ENCODE measurements at regions not wholly inside any gene's neighbourhood (a gene's known extent, or its start where the extent isn't known, plus 50 kb on each side); places are given as distances from the start of the nearest gene placed in this dataset.

DNA sequence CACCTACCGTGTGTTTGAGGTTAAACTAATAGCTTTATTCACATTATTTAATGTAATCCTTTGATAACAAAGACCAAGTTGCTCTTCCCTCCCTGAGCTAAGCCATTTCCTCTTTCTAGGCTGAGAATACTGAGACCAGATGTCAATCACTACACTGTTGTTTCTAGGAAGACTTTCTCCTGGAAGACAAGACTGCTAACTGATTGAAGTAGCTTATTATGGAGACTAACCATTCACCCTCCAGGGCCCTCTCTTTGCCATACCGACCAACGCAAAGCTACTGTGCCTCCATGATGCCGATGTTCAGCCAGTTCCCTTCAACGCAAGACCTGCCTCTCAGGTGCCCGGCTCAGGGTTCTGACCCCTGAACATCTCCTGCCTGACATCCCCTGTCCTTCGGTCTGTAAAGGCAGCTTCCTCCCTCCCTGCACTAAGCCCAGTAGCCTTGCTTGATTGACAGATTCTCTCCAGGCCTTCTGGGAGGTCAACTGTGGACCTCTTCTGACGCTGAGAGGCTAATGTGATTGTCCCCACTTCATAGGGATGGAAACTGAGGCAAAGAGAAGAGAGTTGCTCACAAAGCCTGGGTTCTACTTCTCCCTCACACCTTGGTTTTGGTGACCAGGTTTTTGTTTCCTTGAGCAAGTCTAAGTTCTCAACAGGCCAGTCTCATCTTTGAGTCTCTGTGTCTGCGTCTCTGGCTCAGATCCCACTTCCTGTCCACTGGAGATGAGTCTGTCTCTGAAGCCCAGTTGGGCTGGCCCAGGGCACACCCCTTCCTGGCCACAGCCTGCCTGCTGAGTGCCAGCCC, 259.7 kb upstream of the IRX2 start:
- no peak for DNase-seq

DNA sequence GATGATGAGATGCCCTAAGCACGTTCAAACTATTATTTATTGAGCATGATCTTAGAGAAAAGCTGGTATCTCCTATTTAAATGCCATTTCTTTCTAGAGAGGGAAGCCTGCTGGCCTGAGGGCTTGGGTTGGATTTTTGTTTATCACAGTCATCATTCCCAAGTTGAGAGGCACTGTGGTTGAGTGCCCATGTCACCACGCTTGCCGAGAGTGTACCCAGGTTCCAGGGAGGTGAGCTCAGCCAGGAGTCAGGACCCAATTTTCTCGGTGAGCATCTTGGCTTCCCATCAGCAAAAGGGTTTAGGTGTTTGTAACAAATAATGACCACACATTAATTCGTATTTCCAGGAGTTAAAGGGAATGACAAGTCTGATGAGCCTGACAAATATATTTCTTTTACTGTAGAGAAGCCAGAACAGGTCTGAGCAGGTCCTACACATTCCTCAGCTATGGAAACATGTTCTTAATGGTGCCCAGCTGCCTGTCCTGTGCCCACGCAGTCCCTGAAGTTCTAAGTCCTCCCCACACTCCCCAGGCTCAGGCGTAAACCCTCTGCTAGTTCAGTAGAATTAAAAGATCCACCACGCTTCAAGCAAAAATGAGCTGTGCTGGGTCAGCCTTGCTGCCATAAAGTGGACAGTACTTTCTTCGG, 258.9 kb upstream of the IRX2 start:
- DNase-seq, result no peak

DNA sequence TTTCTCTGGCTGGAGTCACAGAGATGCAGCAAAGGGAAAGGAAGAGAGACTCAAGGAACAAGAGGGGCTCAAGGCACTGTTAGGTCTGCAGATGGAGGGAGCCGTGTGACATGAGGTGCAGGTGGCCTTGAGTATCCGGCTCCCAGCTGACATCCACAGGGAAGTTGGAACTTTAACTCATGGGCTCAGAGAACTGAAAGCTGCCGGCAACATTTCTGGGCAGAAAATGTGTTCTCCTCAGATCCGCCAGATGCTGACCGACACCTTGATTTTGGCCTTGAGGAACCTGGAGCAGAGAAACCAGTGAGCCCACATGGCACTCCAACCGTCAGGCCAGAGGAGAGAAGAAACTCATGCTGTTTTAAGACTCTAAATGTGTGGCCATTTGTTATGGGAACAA, 258.1 kb upstream of the IRX2 start:
- no peak for DNase-seq

DNA sequence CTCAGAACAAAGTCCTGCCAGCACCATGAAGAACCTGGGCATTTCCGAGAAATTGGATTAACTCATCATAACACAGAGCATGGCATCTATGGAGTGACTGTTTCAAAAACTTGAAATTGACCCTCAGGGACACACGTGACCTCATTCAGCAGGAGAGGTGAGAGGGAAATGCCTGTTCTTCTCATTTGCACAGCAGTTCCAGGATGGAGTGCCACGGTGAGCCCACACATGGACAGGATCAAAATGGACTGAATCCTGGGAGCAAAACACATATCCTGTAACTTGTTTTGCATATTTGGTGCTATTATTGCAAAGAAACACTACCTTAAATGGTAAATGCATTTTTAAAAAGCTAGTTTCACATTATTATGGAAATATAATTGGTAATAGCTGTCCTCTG, 256.1 kb upstream of the IRX2 start:
- DNase-seq, result no peak

DNA sequence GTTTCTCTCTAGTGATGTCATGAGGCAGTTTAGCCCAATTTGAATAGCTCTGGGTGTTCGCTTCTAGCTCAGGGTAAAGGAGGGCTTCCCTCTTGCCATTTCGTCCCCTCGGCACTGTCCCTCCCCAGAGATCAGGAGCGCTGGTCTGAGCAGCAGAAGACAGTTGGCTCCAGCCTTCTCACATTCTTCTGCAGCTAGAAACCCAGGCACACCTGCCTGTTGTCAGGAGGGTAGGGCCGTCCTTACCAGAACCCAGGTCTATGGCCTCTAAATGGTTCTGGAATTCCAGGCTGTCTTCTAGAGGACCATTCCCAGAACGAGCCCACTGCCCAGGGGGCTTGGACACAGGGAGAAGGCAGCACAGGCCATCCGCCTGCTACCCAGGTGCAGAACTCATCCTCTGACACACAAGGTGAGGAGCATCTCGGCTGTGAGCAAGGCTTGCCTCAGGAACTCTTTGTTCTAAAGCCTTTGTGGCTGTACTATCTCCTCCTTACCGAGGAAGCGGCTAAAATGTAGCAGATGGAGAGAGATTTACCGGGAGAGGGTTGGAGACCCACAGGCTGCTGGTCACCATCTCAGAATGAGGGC, 255.6 kb upstream of the IRX2 start:
- DNase-seq, result no peak

DNA sequence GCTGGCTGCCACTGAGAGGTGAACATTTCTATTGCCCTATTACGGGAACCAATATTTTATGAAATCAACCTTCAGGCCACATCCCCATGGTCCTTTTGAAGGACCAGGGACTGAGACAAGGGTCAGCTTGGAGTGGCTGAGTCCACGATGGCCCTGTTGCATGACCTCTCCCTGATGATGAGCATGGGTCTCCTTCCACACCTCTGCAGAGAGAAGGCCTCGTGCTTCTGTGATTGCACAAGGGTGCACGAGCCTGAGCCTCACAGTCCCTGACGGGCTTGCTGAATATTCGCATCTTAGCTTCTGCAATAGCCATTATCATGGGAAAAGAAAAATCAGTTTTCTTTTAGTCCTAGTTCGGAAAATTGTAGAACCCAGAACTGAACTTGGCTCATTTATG, 255.0 kb upstream of the IRX2 start:
- no peak for DNase-seq

DNA sequence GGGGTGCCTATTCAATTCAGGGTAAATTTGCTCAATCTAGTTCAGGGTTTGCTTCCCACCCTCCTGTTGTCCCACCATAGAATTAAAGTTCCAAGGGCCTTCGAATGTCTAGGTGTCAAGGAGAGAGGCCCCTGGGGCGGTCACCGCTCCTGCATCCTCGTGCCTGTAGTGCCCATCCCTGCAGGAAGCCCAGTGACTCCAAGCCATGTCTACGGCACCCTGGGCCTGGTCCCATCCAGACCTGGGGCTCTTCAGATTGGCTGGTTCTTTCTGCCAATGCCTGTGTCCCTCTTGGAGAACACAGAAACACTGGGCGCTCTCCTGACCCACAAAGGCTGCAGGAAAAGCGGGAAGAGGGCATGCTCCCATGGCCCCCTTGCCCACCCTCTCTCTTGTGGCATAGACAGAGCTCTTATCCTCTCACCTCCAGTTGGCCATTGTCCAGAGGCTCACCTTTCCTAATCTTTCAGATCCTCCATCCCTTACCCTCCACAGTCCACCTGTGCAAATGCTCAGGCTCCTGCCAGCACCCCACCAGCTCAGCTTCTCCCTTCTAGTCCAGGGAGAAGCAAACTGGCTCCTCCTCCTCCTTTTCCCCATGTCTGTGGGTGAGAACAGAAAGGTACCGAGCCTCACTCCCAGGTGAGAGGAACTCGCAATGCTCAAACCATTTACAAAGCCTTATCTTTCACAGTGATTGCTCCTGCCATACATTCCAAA, 253.0 kb upstream of the IRX2 start:
- no peak for DNase-seq

DNA sequence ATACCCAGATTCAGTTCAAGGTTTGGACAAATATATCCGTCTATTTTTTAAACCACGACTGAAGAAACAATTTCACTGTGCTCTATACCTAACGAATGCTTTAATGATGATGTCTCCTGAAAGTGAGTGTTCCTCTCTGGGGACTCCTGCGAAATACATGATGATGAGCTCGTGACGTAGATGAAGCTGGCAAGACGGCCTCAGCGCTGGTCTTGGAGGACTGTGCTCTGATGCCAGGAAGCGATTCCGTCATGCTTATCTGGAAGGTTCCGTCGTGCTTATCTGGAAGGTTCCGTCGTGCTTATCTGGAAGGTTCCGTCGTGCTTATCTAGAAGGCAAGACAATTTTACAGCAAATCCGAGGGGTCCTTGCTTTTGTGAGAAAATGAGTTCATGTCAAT, 250.8 kb upstream of the IRX2 start:
- no peak for DNase-seq

DNA sequence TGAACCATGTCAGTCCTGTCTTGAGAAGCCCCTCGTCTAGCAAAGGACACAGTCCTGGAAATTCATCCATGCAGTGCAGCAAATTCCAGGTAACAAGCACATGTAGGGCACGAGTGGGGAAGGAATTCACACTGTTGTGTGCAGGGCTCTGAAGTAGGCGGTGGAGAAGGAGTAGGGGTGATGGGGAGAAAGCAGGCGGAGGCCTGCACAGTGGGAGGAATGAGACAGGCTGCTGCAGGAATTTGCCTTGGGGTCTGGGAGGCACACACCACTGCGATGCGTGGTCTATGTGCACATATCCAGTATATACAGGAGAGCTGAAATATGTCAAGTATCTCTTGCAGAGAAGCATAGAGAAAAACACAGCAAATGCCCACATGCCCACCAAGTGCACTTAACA, 249.2 kb upstream of the IRX2 start:
- no peak for DNase-seq

DNA sequence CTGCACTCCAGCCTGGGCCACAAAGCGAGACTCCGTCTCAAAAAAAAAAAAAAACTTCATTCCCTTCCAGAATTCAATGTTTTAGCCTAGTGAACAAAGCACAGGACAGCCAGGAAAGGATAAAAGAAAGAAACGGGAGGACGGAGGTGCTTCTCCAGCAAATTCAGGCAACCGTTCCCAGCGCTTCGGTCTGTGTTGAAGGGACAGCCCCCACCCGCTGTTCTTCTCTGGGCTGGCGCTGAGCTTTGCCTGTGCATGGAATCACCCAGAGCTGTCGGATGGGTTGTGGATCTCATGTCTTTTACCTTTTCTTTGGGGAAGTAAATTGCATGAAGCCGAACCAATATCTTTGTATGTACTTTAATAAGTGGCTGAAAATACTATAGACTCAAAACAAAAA, 248.4 kb upstream of the IRX2 start:
- DNase-seq, result no peak

DNA sequence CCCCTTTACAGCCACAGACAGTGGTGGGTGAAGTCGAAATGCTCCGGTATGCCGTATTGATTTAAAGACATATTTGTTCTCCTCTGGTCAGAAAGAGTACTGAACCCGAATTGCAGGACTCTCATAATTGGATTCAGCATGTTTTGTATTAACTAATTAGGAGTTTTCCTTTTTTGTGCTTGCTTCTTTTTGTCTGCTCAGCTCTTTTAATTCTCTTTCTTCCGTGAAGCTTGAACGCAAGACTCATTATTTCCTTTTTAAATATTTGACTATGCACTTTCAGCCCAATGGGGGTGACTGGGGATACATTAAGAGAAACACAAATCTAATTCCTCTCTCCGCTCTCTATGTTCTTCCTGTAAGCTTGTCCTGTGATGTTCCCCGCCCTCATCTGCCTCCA, 246.6 kb upstream of the IRX2 start:
- DNase-seq, result no peak

DNA sequence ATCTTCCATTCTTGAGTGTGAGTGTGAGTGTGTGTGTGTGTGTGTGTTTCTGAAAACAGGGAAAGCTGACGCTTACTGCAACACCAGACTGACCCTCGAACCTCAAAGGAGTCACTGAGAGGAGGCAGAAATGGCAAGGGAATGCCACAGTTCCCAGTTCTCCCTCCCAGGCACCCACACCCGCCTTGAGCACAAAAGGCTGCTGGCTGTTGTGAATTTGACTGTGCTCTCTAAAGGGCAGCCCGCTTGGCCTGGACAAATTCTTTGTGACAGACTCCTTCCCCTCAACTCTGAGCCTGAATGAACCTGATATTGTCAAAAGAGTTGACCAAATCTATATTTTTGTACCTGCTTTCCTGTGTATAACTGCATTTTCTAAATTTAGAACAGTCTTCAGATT, 245.7 kb upstream of the IRX2 start:
- DNase-seq, result no peak

DNA sequence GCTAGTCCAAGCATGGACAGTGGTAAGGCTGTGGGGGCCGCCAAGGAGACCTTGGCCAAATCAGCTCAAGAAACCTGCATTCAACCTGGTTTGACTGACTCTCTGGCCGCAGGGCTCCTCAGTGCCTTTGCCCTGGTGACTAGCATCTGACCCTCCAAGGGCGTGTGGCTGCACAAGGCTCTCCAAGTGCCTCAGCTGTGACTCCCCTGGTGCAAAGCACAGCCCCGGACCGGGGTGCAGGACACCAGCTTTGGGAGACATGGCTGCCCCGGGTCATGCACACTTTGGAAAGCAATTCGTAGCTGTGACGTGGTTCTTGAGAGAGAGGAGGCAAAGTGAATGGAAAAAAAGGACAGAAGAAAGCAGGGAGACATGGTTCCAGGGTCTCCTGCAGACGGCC, 245.2 kb upstream of the IRX2 start:
- DNase-seq, result no peak

DNA sequence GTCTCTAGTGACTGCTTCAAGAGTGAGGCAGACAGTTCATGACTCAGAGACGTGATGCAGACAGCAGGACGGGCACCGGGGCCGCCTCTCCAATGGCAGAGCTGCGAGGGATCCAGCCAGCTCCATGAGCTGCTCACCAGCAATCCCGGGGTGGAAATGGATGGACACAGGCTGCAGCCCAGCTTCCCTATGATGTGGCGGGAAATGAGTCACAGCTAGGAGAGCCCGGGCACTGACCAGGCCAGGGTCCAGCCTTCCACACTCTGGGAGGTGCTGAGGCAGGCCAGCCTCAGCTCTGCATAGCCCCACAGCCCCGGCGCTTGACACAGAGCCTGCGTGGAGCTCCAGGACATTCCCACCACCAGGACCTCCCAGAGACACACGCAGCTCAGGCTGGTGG, 244.8 kb upstream of the IRX2 start:
- DNase-seq, result no peak

DNA sequence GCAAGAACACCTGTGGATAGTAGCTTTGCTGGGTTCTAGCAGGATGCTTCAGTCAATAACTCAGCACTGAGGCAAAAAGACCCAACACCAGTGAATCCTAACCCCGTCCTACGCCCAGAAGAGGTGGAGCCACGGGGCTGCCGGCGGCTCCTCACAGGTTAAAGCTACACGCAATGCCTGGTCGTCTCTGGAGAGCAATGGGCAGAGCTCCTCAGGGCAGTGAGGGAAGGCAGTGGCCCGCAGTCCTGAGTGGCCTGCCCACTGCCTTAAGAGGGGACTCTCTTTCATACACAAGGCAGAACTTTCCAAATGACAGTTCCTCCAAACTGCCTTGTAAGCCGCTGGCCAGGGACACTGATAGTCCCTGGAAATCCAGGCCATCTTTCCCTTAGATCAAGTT, 244.2 kb upstream of the IRX2 start:
- no peak for DNase-seq

DNA sequence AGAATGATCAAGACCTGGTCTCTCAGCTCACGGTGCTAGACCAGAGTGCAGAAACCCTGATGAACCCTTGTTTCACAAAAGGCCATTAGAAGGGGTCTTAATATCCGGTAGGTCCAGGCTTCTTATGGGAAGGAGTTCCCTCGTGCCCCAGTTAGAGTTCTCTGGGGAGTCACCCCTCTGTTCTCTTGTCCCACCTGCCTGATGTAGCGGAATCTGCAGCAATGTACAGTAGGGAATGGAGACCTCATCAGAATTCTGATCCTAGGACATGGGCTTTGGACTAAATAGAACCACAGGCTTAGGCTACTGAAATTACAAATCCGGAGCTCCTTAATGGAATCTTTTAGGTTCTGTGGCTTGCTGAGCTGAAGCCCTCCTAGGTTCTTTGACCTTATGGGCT, 243.6 kb upstream of the IRX2 start:
- no peak for DNase-seq

DNA sequence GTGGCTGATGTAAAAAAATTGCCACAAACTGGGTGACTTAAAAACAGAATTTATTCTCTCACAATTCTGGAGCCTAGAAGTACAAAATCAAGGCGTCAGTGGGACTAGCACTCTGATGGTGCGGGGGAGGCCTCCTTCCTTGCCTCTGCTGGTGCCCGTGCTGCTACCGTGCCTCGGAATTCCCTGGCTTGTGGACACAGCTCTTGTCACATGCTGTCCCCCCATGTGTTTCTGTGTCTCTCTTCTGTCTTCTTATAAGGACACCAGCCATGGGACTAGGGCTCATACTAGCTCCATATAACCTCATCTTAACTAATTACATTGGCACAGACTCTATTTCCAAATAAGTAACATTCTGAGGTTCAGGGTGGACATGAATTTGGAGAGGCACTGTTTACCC, 242.3 kb upstream of the IRX2 start:
- no peak for DNase-seq

DNA sequence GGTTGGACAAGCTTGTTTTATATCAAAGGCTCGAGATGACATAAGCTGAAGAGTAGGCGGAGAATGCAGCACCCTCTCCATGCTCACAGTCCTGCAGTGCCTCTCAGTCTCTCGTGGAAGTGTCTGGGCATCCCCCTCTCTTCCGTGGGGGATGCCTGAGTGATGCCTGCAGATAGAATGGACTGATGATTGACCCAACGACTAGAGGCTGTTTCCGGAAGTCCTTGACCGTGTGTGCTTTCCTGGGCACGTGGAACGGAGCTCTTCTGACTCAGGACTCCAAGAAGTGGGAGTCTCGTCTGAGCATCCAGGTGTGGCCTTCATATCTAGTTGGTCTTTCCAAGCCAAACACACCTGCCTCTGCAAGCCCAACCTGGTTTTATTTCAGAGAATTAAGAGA, 241.8 kb upstream of the IRX2 start:
- no peak for DNase-seq

DNA sequence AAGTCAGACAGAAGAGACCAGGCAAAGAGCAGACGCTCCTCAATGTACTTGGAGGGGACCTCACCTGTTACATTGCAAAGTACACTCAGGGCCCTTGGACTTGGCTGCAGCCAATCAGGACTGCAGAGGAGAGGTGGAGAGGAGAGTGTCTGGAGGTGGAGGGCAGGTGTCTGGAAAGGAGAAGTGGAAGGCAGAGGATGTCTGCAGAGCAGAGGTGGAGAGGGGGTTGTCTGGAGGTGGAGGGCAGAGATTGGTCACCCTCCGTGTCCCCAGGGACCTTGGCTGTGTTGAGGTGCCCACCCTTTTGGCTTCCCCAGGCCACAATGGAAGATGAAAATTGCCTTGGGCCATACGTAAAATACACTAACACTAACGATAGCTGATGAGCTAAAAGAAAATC, 241.3 kb upstream of the IRX2 start:
- no peak for DNase-seq

DNA sequence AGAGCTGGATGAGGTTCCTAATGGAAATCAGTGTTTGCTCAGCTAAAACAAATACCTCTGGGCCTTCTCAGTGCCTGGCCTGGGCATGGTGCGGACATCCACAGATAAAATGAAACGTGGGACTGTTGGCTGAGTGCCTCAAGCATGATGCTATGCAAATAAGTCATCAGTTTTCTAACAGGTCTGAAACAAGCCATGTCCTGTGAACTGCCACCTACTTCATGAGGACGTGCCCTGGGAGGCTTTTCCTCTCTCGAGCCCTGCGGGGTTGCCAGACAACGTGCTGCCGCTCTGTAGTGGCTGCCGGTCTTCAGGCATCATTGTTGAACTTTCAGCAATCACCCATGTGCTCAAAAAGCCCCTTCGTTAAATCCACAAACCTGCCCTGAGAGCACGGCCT, 240.4 kb upstream of the IRX2 start:
- no peak for DNase-seq

DNA sequence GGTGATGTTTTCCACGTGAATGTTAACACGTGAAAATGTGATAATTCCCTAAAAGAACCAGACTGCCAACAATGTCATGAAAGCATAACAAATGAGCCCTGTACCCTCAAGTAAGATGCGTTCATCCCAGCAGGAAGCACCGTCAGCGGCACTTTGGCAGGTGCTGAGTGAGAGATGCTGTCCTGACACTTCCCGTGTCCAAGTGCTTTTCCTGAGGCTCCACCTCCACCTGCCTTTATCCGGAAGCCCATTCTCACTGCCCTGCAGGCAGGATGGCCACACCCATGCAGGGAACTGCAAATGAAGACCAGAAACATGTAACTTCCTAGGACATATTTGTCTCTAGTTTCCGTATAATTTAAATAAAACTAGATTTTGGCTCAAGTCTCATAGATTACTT, 238.0 kb upstream of the IRX2 start:
- no peak for DNase-seq

DNA sequence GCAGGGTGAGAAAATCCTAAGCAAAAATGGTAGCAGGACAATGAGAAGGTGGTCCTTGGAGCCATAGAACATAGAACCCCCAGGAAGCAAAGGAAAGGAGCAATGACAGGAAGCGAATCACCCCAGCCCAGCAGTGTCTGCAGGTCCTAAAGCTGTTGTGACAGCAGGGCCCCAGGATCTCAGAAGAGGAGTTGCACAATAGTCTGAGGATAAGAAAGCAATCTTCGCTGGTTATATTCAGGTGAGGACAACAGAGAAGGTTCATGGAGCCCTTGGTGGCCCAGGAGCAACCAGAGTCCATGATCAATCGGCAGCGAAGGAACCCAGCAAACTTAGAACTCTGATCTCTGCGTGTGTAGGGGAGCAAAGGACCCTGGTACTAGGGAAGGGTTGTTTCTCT, 234.8 kb upstream of the IRX2 start:
- no peak for DNase-seq

DNA sequence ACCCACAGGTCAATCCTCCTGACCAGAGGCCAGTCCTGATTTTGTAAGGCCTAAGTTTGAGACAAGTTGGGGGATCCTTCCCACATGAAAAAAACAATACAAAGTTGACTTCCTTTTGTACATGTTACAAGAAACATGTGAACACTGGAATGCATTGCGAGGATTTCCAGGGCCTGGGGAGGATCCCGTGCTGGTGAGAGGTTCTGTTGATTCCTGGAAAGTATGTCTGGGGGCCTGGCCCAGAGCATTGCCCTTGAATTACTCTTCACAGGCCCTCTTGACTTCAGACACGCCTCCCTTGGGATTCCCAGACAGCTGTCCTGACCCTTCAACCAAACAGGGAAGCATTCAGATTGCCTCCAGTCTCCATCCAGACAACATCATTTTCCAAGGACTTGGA, 234.2 kb upstream of the IRX2 start:
- no peak for DNase-seq

Data from fibroblast of skin of scalp (primary cell).